CD4-positive, alpha-beta T cell treated with Interleukin-17A for 1 hour (primary cell): ENCODE measurements at regions not wholly inside any gene's neighbourhood (a gene's known extent, or its start where the extent isn't known, plus 50 kb on each side); places are given as distances from the start of the nearest gene placed in this dataset.

Experiments used
- DNase-seq: peaks from one replicate; pipeline ENCODE4 v3.0.0-alpha.2; 2020

GRCh38 chr6:169079650-169080049 is 174.0 kb downstream of the THBS2 start:
- no peak for DNase-seq

DNA sequence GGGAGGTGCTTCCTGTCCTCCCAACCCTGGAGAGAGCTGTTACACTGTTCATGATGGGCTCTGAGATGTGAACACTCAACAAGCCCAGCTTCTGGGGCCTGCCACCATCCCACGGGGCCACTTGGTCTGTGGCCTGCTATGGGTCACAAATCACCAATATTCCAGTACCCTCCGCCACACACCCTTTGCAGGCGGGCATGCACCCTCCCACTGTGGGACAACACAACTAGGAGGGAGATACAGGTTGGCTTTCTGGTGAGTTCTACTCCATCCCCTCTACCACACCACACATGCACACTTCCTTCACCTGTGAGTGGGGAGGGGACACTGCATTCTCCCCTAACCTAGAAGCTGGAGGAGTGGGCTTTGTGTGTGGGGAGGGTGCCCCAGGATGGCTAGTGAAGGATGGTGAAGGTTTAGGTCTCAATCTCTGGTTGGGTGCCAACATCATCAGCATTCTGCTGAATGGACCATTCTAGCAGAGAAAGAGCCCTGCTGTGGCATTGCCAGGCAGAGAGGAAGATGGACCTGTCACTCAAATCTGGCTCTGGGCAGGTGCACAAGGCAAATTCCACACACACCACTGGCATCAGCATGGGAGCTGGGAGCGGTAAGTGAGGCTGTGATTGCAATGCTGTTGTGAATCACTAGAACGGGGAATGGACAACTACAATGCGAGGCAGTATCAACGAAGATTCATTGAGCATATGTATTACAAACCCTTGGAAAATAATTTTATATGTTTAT is 175.1 kb downstream of the THBS2 start:
- no peak for DNase-seq

- no peak for DNase-seq
Observed at GRCh38 chr6:169075915-169076654, 177.6 kb downstream of the THBS2 start.

- no peak for DNase-seq
Observed at GRCh38 chr6:169075211-169075914, 178.3 kb downstream of the THBS2 start.

GRCh38 chr6:169074526-169074925 is 179.1 kb downstream of the THBS2 start:
- no peak for DNase-seq

DNA sequence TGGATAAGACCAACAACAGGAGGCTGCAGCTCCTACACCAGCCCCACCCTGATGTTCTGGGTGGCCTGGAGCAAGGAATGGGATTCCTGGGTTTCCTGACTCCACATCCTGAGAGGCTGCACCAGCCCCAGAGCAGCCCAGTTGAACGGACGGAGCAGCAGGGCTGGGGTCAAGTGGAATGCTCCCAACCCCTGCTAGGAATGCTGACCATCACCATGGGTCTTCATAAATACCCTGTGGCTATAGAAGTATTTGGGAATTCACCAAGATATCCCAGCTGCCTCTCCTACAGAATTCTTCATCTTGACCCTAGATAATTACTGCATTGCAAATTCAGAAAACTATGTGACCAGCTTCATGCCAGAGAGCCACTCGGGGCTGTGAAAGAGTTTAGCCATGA is 180.3 kb downstream of the THBS2 start:
- DNase-seq, result no peak

DNA sequence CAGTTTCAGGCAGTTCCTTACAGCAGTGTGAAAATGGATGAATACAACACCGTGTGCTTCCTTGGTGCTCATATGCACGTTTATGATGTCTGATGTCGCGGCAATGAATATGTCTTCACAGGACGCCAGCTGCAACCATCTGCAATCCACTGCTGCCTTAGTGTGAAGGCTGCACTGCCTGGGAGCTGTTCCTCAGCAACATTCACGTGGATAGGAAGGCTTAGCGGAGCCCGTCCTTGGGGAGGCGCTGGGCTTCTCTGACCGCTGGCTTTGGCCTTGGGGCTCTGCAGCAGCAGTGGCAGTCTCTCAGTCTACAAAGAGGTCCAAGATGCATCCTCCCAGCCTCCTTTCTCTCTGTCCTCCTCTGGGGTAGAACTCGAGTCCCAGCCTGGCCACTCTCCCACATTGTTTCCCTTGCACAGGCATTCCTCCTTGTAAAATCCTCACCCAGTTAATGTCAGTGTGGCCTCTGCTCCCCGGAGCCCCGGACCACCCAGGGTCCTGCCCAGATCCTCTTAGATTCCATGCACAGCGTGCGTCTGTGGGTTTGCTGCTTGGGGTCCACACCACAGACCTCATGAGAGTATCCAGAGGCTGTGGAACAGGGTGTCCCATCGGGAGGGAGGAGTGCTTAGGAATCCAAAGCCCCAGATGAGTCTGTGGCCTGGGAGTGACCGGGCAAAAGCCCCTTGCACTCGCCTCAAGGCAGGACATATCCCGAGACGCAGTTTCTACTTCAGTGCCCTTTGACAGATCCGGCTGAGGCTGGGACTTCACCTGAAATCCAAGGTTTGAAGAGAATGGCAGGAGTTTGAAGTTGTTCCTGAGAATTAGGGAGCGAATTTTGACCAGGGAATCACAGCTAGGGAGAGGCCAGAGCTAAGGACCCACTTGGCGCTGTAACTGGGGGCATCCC is 181.3 kb downstream of the THBS2 start:
- DNase-seq, result no peak

- DNase-seq, result no peak
Observed at GRCh38 chr6:169071394-169071793, 182.3 kb downstream of the THBS2 start.

DNA sequence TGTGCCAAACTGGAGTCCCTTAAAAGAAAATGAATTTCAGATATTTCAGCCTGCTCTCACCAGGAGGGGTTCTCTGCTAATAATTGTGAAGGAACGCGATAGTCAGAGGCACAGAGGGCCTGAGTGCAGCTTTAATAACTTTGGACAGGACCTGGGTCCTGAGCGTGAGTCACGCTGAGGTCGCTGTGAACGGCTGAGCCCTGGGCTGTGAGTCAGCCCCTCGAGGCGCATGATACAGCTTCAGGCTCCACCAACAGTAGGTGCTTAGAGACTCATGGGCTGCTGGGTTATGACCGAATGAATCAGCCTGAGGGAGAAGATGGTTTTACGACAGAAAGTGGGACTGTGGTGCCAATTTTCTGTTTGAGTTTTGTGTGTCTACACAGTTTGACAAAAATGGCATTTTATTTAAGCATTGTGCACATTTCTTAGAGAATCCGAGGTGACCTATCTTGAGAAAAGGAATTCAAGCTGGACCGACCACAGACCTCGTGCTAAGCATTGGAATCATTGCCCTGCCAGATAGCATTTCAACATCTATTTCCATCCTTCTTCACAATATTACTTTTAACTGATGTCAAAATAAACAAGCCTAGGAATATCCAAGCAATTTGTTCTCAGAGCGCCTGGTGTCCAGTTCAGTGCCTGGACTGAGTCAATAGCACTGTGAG is 183.0 kb downstream of the THBS2 start:
- no peak for DNase-seq

DNA sequence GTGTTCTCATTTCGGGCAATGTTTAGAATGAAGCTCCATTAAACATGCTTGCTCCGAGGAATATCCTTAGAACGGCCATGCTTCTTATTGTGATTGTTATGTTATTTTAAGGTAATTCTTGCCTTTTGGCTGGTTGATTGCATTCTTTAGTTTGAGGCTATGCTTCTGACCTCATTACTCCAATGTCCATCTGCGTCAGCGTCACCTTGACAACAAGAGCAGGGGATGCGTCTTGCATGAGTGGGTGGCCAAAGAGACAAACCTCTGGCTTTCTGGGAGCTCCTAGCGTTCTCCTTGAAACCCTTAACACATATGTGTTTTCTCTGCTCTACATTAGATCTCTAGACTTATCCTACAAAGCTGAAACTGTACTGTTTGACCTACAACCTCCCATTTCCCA is 184.3 kb downstream of the THBS2 start:
- no peak for DNase-seq

DNA sequence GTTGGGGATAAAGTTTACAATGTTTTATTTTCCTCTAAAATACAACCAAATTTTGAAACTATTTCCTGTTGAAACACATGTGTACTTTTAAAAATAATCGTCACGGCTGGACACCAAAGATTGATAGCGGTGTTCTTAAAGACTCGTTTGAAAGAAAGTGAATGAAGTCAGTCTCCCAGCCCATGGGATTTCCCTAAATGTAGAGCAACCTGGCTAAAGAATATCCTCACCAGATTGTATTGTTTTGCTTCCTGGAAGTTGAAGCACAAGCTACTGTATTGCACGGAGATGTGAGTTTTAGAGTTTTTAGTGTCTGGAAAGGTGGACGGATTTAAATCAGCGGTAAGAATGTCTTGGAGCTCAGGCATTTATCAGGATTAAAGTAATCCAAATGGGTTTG is 189.5 kb downstream of the THBS2 start:
- DNase-seq, result no peak

DNA sequence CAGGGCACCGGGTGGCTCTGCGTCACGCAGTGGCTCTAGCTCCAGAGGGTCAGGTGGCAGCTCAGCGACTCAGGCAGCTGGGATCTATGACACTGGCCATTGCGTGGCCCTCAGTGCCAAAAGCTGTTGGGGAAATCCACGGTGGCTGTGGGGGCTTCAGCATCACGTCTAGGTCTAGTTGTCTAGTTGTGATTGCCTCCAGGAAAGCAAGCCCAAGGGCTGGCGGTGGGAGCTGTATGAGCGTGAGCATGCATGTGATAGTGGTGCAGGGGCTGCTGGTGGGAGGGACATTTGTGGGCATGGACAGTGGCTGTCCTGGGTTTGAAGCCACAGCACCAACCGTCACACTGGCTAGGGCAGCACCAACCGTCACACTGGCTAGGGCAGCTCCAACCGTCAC is 191.4 kb downstream of the THBS2 start:
- DNase-seq, result no peak

DNA sequence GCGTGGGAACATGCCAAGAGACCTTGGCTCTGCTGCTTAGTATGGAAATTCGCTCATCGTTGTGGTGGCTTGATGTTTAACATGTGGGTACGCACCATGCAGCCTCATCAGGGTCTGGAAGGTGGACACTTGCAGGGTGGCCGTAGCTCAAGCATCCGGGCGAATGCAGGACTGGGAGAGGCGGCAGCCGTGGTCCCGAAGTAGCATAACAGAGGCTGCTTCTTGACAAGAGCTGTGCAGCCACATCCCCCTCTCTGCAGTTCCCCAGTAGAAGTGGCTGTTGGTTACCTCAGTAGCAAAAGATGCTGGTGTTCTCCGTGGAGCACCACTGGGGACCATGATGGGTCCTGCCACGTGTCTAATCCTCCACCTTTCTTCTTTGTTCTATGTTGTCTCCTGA is 195.0 kb downstream of the THBS2 start:
- no peak for DNase-seq

GRCh38 chr6:169052462-169052861 is 201.2 kb downstream of the THBS2 start:
- no peak for DNase-seq

DNA sequence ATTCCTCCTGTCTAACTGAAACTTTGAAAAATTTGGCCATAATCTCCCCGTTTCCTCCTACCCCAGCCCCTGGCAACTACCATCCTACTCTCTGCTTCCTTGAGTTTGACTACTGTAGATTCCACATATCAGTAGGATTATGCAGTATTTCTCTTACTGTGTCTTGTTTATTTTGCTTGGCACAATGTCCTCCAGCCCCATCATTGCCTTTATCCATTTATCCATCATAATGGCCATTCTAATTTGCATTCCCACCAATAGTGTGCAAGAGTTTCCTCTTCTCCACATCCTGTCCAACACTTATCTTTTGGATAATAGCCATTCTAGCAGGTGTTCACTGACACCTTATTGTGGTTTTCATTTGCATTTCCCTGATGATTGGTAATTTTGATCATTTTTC is 202.3 kb downstream of the THBS2 start:
- DNase-seq, result no peak

- no peak for DNase-seq
Observed at GRCh38 chr6:169048865-169049205, 204.8 kb downstream of the THBS2 start.

DNA sequence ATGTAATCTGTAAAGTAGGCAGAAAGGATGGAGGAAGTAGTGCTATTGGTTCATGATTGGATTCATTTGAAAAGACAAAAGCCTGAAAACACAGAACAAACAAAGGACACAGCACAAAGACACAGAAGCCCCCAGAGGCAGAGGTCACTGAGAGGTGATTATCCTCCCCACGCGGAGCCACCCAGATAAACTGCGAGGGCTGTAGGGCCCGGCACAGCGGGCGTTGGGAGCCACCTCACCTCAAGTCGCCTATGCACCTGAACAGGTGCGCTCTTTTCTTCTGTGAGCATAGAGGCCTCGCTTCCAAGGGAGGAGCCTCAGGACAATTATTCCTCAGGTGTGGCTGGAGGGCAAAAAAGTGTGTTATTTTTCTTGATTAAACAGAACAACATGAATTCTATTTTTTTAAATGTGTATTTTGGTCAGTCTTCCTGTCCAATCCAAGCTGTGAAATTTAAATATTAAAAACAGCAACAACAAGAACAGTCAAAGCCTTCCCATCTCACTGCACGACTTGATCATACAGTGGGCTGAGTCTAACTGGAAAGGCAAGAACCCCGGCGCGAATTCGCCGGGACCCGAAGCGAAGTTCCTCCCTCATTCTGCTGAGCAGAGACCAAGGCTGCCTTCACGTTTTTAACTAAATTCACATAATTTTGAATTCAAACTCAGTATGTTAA is 205.3 kb downstream of the THBS2 start:
- DNase-seq, result no peak

- DNase-seq, result no peak
Observed at GRCh38 chr6:169047345-169047744, 206.3 kb downstream of the THBS2 start.

DNA sequence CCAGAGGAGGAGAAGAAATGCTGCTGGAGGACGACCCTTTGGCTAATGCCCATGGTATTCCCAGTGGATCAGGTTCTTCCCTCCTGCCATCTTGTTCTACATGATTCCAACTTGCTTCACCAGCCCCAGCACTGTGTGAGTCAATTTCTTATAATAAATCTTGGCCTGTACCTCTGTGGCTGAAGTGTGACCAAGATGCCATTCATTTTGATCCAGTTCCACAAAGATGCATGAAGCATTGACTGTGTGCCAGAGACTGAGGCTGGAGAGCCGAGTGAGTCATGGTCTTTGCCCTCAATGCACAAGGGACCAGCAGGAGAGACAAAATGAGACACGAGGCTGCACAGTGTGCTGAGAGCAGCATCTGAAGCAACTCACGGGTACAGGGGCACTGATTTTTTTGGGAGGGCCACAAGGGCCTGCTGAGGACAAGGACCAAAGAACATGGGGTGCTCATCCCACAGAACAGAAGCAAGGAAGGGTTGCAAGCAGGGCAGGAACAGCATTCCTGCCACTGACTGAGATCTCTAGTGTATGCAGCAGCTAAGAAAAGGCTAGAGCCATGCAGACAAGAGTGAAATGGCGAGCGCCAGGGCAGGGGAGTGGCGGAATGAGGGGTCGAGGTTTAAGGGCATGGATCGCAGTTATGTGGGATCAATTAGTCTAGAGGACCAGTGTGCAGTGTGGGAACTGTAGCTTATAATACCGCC is 207.0 kb downstream of the THBS2 start:
- no peak for DNase-seq

DNA sequence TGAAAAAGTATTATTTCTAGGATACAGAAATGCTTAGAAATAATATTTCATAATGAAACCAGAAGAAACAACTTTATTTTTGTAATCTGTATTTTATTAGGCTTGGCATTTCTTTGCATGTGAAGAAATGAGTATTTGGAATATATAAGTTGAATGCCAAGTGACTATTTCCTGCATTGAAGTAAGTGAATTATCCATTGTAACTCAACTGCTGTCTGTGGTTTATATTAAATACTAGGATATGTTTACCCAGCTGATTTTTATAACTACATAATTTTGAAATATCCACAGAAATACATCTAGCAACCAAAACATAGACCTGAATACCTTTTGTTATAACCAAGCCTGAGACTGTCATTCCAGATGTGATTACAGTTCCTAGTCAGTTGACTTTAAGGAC is 207.6 kb downstream of the THBS2 start:
- DNase-seq, result no peak

DNA sequence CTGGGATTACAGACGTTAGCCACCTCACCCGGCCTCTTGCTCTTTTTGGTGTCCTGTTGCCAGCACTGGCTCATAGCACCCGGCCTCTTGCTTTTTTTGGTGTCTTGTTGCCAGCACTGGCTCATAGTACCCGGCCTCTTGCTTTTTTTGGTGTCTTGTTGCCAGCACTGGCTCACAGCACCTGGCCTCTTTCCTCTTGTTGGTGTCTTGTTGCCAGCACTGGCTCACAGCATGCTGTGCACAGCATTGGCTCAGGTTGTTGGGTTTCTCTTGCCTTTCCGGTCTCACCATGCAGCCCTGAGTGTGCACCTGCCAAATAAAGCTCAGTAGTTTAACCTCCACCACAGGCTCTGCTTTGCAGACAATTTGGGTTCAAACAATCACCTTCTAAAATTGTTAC is 208.2 kb downstream of the THBS2 start:
- DNase-seq, result no peak
